ENCODE measurements at regions not wholly inside any gene's neighbourhood (a gene's known extent, or its start where the extent isn't known, plus 50 kb on each side); places are given as distances from the start of the nearest gene placed in this dataset.

DNA sequence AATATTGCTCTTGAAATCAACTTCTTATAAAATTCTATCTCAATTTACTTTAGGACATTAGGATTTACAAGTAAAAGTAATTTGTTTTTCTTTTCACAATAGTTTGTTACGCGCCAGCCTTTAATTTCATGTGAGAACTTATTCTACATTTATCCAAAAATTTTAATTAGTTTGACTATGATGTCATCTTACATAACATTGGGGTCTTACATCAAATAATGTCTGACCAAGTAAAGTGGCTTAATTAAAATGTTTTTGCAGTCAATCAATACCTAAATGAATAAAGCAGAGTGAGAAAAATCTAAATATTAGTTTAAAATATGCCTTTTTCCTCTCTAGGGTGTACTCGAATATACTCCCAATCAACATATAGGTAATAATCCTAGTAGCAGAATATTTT is 666.2 kb upstream of the FBXO33 start:
- no peak for DNase-seq
- no peaks in the 10 kb centered on the region for H3K27me3 ChIP-seq (ENCODE audit: control insufficient read depth, insufficient read depth, low read length, poor library complexity, severe bottlenecking)
- no peak overlapping the region for H3K9ac ChIP-seq (ENCODE audit: extremely low read depth, low read length, poor library complexity, severe bottlenecking)
- H3K27ac ChIP-seq (ENCODE audit: low read depth, low read length), result no peak overlapping the region
- no peaks in the 10 kb centered on the region for H3K9me3 ChIP-seq (ENCODE audit: control insufficient read depth, low read length)
- H3K4me3 ChIP-seq (ENCODE audit: low read length), result no peak overlapping the region
- H3K4me1 Mint-ChIP-seq, result no peaks in the 10 kb centered on the region
- H3K4me3 Mint-ChIP-seq, result no peak overlapping the region
- no peak overlapping the region for H3K27ac Mint-ChIP-seq
- TF ChIP-seq, protein P1, sequence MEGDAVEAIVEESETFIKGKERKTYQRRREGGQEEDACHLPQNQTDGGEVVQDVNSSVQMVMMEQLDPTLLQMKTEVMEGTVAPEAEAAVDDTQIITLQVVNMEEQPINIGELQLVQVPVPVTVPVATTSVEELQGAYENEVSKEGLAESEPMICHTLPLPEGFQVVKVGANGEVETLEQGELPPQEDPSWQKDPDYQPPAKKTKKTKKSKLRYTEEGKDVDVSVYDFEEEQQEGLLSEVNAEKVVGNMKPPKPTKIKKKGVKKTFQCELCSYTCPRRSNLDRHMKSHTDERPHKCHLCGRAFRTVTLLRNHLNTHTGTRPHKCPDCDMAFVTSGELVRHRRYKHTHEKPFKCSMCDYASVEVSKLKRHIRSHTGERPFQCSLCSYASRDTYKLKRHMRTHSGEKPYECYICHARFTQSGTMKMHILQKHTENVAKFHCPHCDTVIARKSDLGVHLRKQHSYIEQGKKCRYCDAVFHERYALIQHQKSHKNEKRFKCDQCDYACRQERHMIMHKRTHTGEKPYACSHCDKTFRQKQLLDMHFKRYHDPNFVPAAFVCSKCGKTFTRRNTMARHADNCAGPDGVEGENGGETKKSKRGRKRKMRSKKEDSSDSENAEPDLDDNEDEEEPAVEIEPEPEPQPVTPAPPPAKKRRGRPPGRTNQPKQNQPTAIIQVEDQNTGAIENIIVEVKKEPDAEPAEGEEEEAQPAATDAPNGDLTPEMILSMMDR (conservative IDR thresholded peaks at IDR 0.05), result no peak
- no peaks in the 10 kb centered on the region for H3K9me3 Mint-ChIP-seq
- H3K4me1 ChIP-seq (ENCODE audit: control insufficient read depth, insufficient read depth, low read length), result no peaks in the 10 kb centered on the region
- no peaks in the 10 kb centered on the region for H3K36me3 Mint-ChIP-seq (ENCODE audit: low read depth)
- 100% methylated on average over 2 of the region's 3 CpGs; no CpG with 5 or more reads in 1 of the 2 experiments for WGBS, 2 experiments (ENCODE audit: insufficient coverage in 1 of 2, insufficient read length in 1 of 2)
- no peaks in the 10 kb centered on the region for H3K27me3 Mint-ChIP-seq (ENCODE audit: insufficient read depth)
- H3K36me3 ChIP-seq (ENCODE audit: control insufficient read depth, insufficient read depth, low read length), result no peaks in the 10 kb centered on the region

DNA sequence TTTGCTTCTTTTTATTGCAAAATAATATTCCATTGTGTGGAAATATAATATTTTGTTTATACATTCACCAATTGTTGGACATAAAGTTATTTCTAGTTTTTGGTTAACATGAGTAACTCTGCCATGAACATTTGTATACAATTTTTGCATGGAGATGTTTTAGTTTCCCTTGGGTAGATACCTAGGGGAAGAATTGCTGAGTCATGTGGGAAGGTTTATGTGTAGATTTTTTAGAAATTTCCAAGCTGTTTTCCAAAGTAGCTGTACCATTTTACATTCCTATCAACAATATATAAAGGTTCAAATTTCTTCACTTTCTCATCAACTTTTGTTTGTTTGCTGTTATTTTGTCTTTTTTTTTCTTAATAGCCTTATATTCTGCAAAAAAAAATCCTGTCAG is 664.7 kb upstream of the FBXO33 start:
- no peaks in the 10 kb centered on the region for H3K4me1 Mint-ChIP-seq
- H3K27me3 Mint-ChIP-seq (ENCODE audit: insufficient read depth), result no peaks in the 10 kb centered on the region
- no peaks in the 10 kb centered on the region for H3K9me3 ChIP-seq (ENCODE audit: control insufficient read depth, low read length)

GRCh38 chr14:40093800-40094199 is 661.6 kb upstream of the FBXO33 start:
- Mint-ChIP-seq H3K4me3 (no peak overlapping the region), H3K27ac (no peak overlapping the region), H3K36me3 (ENCODE audit: low read depth) (no peaks in the 10 kb centered on the region), H3K9me3 (no peaks in the 10 kb centered on the region), H3K4me1 (peaks cover 1% of the 10 kb centered on the region), H3K27me3 (ENCODE audit: insufficient read depth) (no peaks in the 10 kb centered on the region)
- Histone ChIP-seq H3K27me3 (ENCODE audit: control insufficient read depth, insufficient read depth, low read length, poor library complexity, severe bottlenecking) (no peaks in the 10 kb centered on the region), H3K9me3 (ENCODE audit: control insufficient read depth, low read length) (no peaks in the 10 kb centered on the region), H3K27ac (ENCODE audit: low read depth, low read length) (no peak overlapping the region), H3K9ac (ENCODE audit: extremely low read depth, low read length, poor library complexity, severe bottlenecking) (no peak overlapping the region), H3K4me3 (ENCODE audit: low read length) (no peak overlapping the region), H3K4me1 (ENCODE audit: control insufficient read depth, insufficient read depth, low read length) (no peaks in the 10 kb centered on the region), H3K36me3 (ENCODE audit: control insufficient read depth, insufficient read depth, low read length) (no peaks in the 10 kb centered on the region)
- 100% methylated on average over 1 of the region's 1 CpG; no CpG with 5 or more reads in 1 of the 2 experiments for WGBS, 2 experiments (ENCODE audit: insufficient coverage in 1 of 2, insufficient read length in 1 of 2)
- TF ChIP-seq, protein P1 (conservative IDR thresholded peaks at IDR 0.05), result no peak
- no peak for DNase-seq

More for the DNA sequence above, 664.7 kb upstream of the FBXO33 start:
- H3K9me3 Mint-ChIP-seq, result no peaks in the 10 kb centered on the region
- Histone ChIP-seq H3K9ac (ENCODE audit: extremely low read depth, low read length, poor library complexity, severe bottlenecking) (no peak overlapping the region), H3K27ac (ENCODE audit: low read depth, low read length) (no peak overlapping the region), H3K27me3 (ENCODE audit: control insufficient read depth, insufficient read depth, low read length, poor library complexity, severe bottlenecking) (no peaks in the 10 kb centered on the region), H3K4me1 (ENCODE audit: control insufficient read depth, insufficient read depth, low read length) (no peaks in the 10 kb centered on the region), H3K36me3 (ENCODE audit: control insufficient read depth, insufficient read depth, low read length) (no peaks in the 10 kb centered on the region), H3K4me3 (ENCODE audit: low read length) (no peak overlapping the region)
- no peak for DNase-seq
- TF ChIP-seq, protein P1 (conservative IDR thresholded peaks at IDR 0.05), result no peak
- H3K27ac Mint-ChIP-seq, result no peak overlapping the region
- no peak overlapping the region for H3K4me3 Mint-ChIP-seq
- no peaks in the 10 kb centered on the region for H3K36me3 Mint-ChIP-seq (ENCODE audit: low read depth)
